ENCODE measurements at regions not wholly inside any gene's neighbourhood (a gene's known extent, or its start where the extent isn't known, plus 50 kb on each side); places are given as distances from the start of the nearest gene placed in this dataset.

GRCh38 chr3:78163379-78163778 lies 1123.5 kb downstream of the ROBO2 start:
- DNase-seq (ENCODE audit: low read depth in 1 of 2, low spot score in 1 of 2) = peak in 1 of 2 donors; percentile 20
- no peak for TF ChIP-seq CTCF (IDR thresholded peaks at IDR 0.05; ENCODE audit: low read depth, low read length)

GRCh38 chr3:78165876-78166275 lies 1126.0 kb downstream of the ROBO2 start:
- no peak overlapping the region for H3K4me3 ChIP-seq
- DNase-seq (ENCODE audit: low read depth in 1 of 2, low spot score in 1 of 2) = no peak
- TF ChIP-seq CTCF (IDR thresholded peaks at IDR 0.05; ENCODE audit: low read depth, low read length) = no peak
- H3K36me3 ChIP-seq = no peaks in the 10 kb centered on the region
- no peaks in the 10 kb centered on the region for H3K9me3 ChIP-seq (ENCODE audit: low read depth)
- H3K4me1 ChIP-seq (ENCODE audit: low read depth) = peaks cover 3% of the 10 kb centered on the region
- H3K27me3 ChIP-seq = no peaks in the 10 kb centered on the region
- no peak overlapping the region for H3K27ac ChIP-seq

More at GRCh38 chr3:78163379-78163778, 1123.5 kb downstream of the ROBO2 start:
- H3K27ac ChIP-seq = no peak overlapping the region
- no peaks in the 10 kb centered on the region for H3K9me3 ChIP-seq (ENCODE audit: low read depth)
- H3K4me1 ChIP-seq (ENCODE audit: low read depth) = peaks cover 3% of the 10 kb centered on the region
- no peaks in the 10 kb centered on the region for H3K27me3 ChIP-seq
- no peak overlapping the region for H3K4me3 ChIP-seq
- H3K36me3 ChIP-seq = no peaks in the 10 kb centered on the region

GRCh38 chr3:78174821-78175220 lies 1134.9 kb downstream of the ROBO2 start:
- Histone ChIP-seq H3K4me1 (ENCODE audit: low read depth) (no peaks in the 10 kb centered on the region), H3K9me3 (ENCODE audit: low read depth) (no peaks in the 10 kb centered on the region), H3K27ac (no peak overlapping the region), H3K27me3 (no peaks in the 10 kb centered on the region), H3K4me3 (no peak overlapping the region), H3K36me3 (no peaks in the 10 kb centered on the region)
- DNase-seq (ENCODE audit: low read depth in 1 of 2, low spot score in 1 of 2) = peak in 1 of 2 donors; percentile 18
- TF ChIP-seq CTCF (IDR thresholded peaks at IDR 0.05; ENCODE audit: low read depth, low read length) = no peak

- Histone ChIP-seq H3K9me3 (ENCODE audit: low read depth) (no peaks in the 10 kb centered on the region), H3K27me3 (no peaks in the 10 kb centered on the region), H3K4me3 (no peak overlapping the region), H3K36me3 (no peaks in the 10 kb centered on the region), H3K4me1 (ENCODE audit: low read depth) (no peaks in the 10 kb centered on the region), H3K27ac (no peak overlapping the region)
- TF ChIP-seq CTCF (IDR thresholded peaks at IDR 0.05; ENCODE audit: low read depth, low read length) = no peak
- no peak for DNase-seq (ENCODE audit: low read depth in 1 of 2, low spot score in 1 of 2)
Measured at GRCh38 chr3:78176869-78177268, 1137.0 kb downstream of the ROBO2 start.

- no peak for TF ChIP-seq CTCF (IDR thresholded peaks at IDR 0.05; ENCODE audit: low read depth, low read length)
- no peaks in the 10 kb centered on the region for H3K36me3 ChIP-seq
- no peaks in the 10 kb centered on the region for H3K27me3 ChIP-seq
- no peak for DNase-seq (ENCODE audit: low read depth in 1 of 2, low spot score in 1 of 2)
- H3K4me3 ChIP-seq = no peak overlapping the region
- H3K4me1 ChIP-seq (ENCODE audit: low read depth) = no peaks in the 10 kb centered on the region
- H3K9me3 ChIP-seq (ENCODE audit: low read depth) = no peaks in the 10 kb centered on the region
- no peak overlapping the region for H3K27ac ChIP-seq
Measured at GRCh38 chr3:78177780-78178179, 1137.9 kb downstream of the ROBO2 start.

GRCh38 chr3:78178209-78178608 lies 1138.3 kb downstream of the ROBO2 start:
- H3K4me3 ChIP-seq = no peak overlapping the region

More at GRCh38 chr3:78178209-78178608, 1138.3 kb downstream of the ROBO2 start:
- no peak for DNase-seq (ENCODE audit: low read depth in 1 of 2, low spot score in 1 of 2)
- H3K9me3 ChIP-seq (ENCODE audit: low read depth) = no peaks in the 10 kb centered on the region
- H3K36me3 ChIP-seq = no peaks in the 10 kb centered on the region
- no peaks in the 10 kb centered on the region for H3K27me3 ChIP-seq
- TF ChIP-seq CTCF (IDR thresholded peaks at IDR 0.05; ENCODE audit: low read depth, low read length) = no peak
- no peak overlapping the region for H3K27ac ChIP-seq
- no peaks in the 10 kb centered on the region for H3K4me1 ChIP-seq (ENCODE audit: low read depth)

All from cardiac muscle cell (in vitro differentiated cells and primary cell).